Neuron (in vitro differentiated cells): ENCODE measurements at regions not wholly inside any gene's neighbourhood (a gene's known extent, or its start where the extent isn't known, plus 50 kb on each side); places are given as distances from the start of the nearest gene placed in this dataset.

Experiments
- H2AFZ ChIP-seq: one replicate; pipeline ENCODE4 v1.6.1; 2013; ENCODE audit warnings: low read depth, mild to moderate bottlenecking, inconsistent platforms, low read length, moderate library complexity
- H3K27me3 ChIP-seq: one replicate; pipeline ENCODE4 v1.6.1; 2013; ENCODE audit warnings: low read length; ENCODE audit not compliant: insufficient read depth
- H3K36me3 ChIP-seq: one replicate; pipeline ENCODE4 v1.6.1; 2013; ENCODE audit warnings: low read length; ENCODE audit not compliant: insufficient read depth
- H3K4me1 ChIP-seq: one replicate; pipeline ENCODE4 v1.6.1; 2013; ENCODE audit warnings: low read length; ENCODE audit not compliant: insufficient read depth
- H3K4me3 ChIP-seq: 2 replicates; pipeline ENCODE4 v1.5.1; 2013; ENCODE audit warnings: mild to moderate bottlenecking, low read length, moderate library complexity
- H3K9me3 ChIP-seq: one replicate; pipeline ENCODE4 v1.6.1; 2013; ENCODE audit warnings: low read length

- H2AFZ ChIP-seq = no peak overlapping the region
- H3K27me3 ChIP-seq = no peaks in the 10 kb centered on the region
- H3K4me3 ChIP-seq = no peak overlapping the region
- H3K4me1 ChIP-seq = peaks cover 6% of the 10 kb centered on the region
- no peaks in the 10 kb centered on the region for H3K36me3 ChIP-seq
- H3K9me3 ChIP-seq = no peaks in the 10 kb centered on the region
These were observed 203.4 kb upstream of the PRKCQ start for GRCh38 chr10:6783471-6783870.

GRCh38 chr10:6782378-6782777 is 202.3 kb upstream of the PRKCQ start:
- no peaks in the 10 kb centered on the region for H3K9me3 ChIP-seq

GRCh38 chr10:6781133-6781770 is 201.2 kb upstream of the PRKCQ start:
- no peak overlapping the region for H3K4me3 ChIP-seq
- no peaks in the 10 kb centered on the region for H3K27me3 ChIP-seq
- no peaks in the 10 kb centered on the region for H3K36me3 ChIP-seq
- H2AFZ ChIP-seq = no peak overlapping the region
- H3K9me3 ChIP-seq = no peaks in the 10 kb centered on the region
- no peaks in the 10 kb centered on the region for H3K4me1 ChIP-seq

More at GRCh38 chr10:6782378-6782777, 202.3 kb upstream of the PRKCQ start:
- H3K27me3 ChIP-seq = no peaks in the 10 kb centered on the region
- H3K4me1 ChIP-seq = peaks cover 6% of the 10 kb centered on the region
- H3K4me3 ChIP-seq = no peak overlapping the region
- no peak overlapping the region for H2AFZ ChIP-seq
- no peaks in the 10 kb centered on the region for H3K36me3 ChIP-seq

- no peak overlapping the region for H2AFZ ChIP-seq
- H3K4me3 ChIP-seq = no peak overlapping the region
- no peaks in the 10 kb centered on the region for H3K27me3 ChIP-seq
- H3K9me3 ChIP-seq = no peaks in the 10 kb centered on the region
- H3K36me3 ChIP-seq = no peaks in the 10 kb centered on the region
- H3K4me1 ChIP-seq = no peaks in the 10 kb centered on the region
These were observed 200.1 kb upstream of the PRKCQ start for GRCh38 chr10:6780008-6780677.

GRCh38 chr10:6778992-6779701 is 199.1 kb upstream of the PRKCQ start:
- Histone ChIP-seq H3K4me3 (no peak overlapping the region), H3K4me1 (no peaks in the 10 kb centered on the region), H3K27me3 (no peaks in the 10 kb centered on the region), H3K36me3 (no peaks in the 10 kb centered on the region), H2AFZ (no peak overlapping the region), H3K9me3 (no peaks in the 10 kb centered on the region)

- Histone ChIP-seq H3K36me3 (no peaks in the 10 kb centered on the region), H3K4me3 (no peak overlapping the region), H3K9me3 (no peaks in the 10 kb centered on the region), H3K27me3 (no peaks in the 10 kb centered on the region), H3K4me1 (no peaks in the 10 kb centered on the region), H2AFZ (no peak overlapping the region)
These were observed 196.1 kb upstream of the PRKCQ start for GRCh38 chr10:6776170-6776569.

GRCh38 chr10:6774406-6774805 is 194.3 kb upstream of the PRKCQ start:
- Histone ChIP-seq H3K4me3 (no peak overlapping the region), H2AFZ (no peak overlapping the region), H3K36me3 (no peaks in the 10 kb centered on the region), H3K4me1 (no peaks in the 10 kb centered on the region), H3K9me3 (no peaks in the 10 kb centered on the region), H3K27me3 (no peaks in the 10 kb centered on the region)

GRCh38 chr10:6771331-6771730 is 191.3 kb upstream of the PRKCQ start:
- Histone ChIP-seq H3K36me3 (no peaks in the 10 kb centered on the region), H3K4me3 (no peak overlapping the region), H3K27me3 (no peaks in the 10 kb centered on the region), H3K4me1 (no peaks in the 10 kb centered on the region), H2AFZ (no peak overlapping the region), H3K9me3 (no peaks in the 10 kb centered on the region)

- no peaks in the 10 kb centered on the region for H3K36me3 ChIP-seq
- H3K4me3 ChIP-seq = no peak overlapping the region
- H3K27me3 ChIP-seq = no peaks in the 10 kb centered on the region
These were observed 190.8 kb upstream of the PRKCQ start for GRCh38 chr10:6770846-6771245.

GRCh38 chr10:6769704-6770417 is 189.8 kb upstream of the PRKCQ start:
- Histone ChIP-seq H3K4me3 (no peak overlapping the region), H3K27me3 (no peaks in the 10 kb centered on the region), H2AFZ (no peak overlapping the region), H3K36me3 (no peaks in the 10 kb centered on the region), H3K9me3 (no peaks in the 10 kb centered on the region), H3K4me1 (no peaks in the 10 kb centered on the region)

More at GRCh38 chr10:6770846-6771245, 190.8 kb upstream of the PRKCQ start:
- H3K9me3 ChIP-seq = no peaks in the 10 kb centered on the region
- H3K4me1 ChIP-seq = no peaks in the 10 kb centered on the region
- H2AFZ ChIP-seq = no peak overlapping the region

GRCh38 chr10:6766131-6766801 is 186.2 kb upstream of the PRKCQ start:
- Histone ChIP-seq H3K9me3 (no peaks in the 10 kb centered on the region), H3K4me3 (no peak overlapping the region), H3K4me1 (peaks cover 3% of the 10 kb centered on the region), H3K27me3 (no peaks in the 10 kb centered on the region), H2AFZ (no peak overlapping the region), H3K36me3 (no peaks in the 10 kb centered on the region)

GRCh38 chr10:6763423-6763822 is 183.3 kb upstream of the PRKCQ start:
- Histone ChIP-seq H3K9me3 (no peaks in the 10 kb centered on the region), H3K4me1 (peaks cover 3% of the 10 kb centered on the region), H3K4me3 (no peak overlapping the region), H3K36me3 (no peaks in the 10 kb centered on the region), H3K27me3 (no peaks in the 10 kb centered on the region), H2AFZ (no peak overlapping the region)
